WERI-Rb-1 (cell line): ENCODE measurements at regions not wholly inside any gene's neighbourhood (a gene's known extent, or its start where the extent isn't known, plus 50 kb on each side); places are given as distances from the start of the nearest gene placed in this dataset.

Source experiments
- DNase-seq: peaks from one replicate; pipeline ENCODE4 v3.0.0-alpha.2; 2020
- H3K27ac ChIP-seq: fragments of 250-450 bp; sonication (Bioruptor Pico); 2 replicates; pipeline ENCODE4 v1.5.1; 2020; ENCODE audit warnings: mild to moderate bottlenecking, moderate library complexity
- H3K27me3 ChIP-seq: fragments of 250-450 bp; sonication (Bioruptor Pico); 2 replicates; pipeline ENCODE4 v1.5.1; 2021; ENCODE audit warnings: mild to moderate bottlenecking, low read depth, moderate library complexity; ENCODE audit not compliant: insufficient read depth, severe bottlenecking
- H3K36me3 ChIP-seq: fragments of 250-450 bp; sonication (Bioruptor Pico); 2 replicates; pipeline ENCODE4 v1.5.1; 2020; ENCODE audit warnings: mild to moderate bottlenecking, moderate library complexity
- H3K4me3 ChIP-seq: 2 replicates; pipeline ENCODE4 v1.5.1; 2011; ENCODE audit warnings: low read depth, mild to moderate bottlenecking, control low read depth, low read length
- H3K9me3 ChIP-seq: fragments of 250-450 bp; sonication (Bioruptor Pico); 2 replicates; pipeline ENCODE4 v1.5.1; 2021; ENCODE audit warnings: mild to moderate bottlenecking, moderate library complexity; ENCODE audit not compliant: severe bottlenecking
- TF ChIP-seq, protein P1 (sequence below): IDR thresholded peaks from 2 replicates; pipeline ENCODE4 v1.5.1; 2011; ENCODE audit warnings: low read depth, mild to moderate bottlenecking, control low read depth, inconsistent platforms, low read length

DNA sequence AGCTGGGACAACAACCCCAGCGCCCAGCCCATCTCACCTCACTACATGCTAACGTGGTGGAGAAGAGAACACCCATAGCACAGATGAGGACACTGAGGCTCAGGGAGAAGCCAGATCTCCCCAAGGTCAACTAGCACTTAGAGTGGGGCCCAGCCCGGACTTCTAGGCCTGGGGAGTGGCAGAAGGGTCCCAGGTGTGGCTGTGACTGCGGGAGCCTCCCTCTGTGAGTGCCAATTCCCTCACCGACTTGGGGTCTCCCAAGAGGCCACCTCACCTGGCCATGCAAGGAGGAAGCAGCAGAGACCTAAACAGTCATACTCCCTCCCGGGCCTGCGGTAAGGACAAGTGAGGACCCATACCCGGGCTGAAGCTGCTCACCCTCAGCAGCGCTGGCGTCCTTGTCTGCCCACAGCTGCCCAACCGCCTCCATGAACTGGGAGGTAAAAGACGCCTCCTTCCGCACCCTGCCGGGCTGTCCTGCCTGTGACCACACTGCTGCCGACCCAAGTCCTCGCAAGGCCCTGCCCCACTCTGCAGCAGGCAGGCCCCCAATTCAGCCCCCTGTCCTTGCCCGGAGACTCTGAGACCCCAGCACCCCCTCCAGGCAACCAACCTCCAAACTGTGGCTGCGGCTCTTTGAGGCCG is 93.2 kb upstream of the RTL6 start:
- Histone ChIP-seq H3K27ac (no peak overlapping the region), H3K36me3 (no peaks in the 10 kb centered on the region), H3K27me3 (no peaks in the 10 kb centered on the region), H3K9me3 (peaks cover 5% of the 10 kb centered on the region), H3K4me3 (no peak overlapping the region)
- no peak for DNase-seq
- TF ChIP-seq, protein P1, sequence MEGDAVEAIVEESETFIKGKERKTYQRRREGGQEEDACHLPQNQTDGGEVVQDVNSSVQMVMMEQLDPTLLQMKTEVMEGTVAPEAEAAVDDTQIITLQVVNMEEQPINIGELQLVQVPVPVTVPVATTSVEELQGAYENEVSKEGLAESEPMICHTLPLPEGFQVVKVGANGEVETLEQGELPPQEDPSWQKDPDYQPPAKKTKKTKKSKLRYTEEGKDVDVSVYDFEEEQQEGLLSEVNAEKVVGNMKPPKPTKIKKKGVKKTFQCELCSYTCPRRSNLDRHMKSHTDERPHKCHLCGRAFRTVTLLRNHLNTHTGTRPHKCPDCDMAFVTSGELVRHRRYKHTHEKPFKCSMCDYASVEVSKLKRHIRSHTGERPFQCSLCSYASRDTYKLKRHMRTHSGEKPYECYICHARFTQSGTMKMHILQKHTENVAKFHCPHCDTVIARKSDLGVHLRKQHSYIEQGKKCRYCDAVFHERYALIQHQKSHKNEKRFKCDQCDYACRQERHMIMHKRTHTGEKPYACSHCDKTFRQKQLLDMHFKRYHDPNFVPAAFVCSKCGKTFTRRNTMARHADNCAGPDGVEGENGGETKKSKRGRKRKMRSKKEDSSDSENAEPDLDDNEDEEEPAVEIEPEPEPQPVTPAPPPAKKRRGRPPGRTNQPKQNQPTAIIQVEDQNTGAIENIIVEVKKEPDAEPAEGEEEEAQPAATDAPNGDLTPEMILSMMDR, result no peak

DNA sequence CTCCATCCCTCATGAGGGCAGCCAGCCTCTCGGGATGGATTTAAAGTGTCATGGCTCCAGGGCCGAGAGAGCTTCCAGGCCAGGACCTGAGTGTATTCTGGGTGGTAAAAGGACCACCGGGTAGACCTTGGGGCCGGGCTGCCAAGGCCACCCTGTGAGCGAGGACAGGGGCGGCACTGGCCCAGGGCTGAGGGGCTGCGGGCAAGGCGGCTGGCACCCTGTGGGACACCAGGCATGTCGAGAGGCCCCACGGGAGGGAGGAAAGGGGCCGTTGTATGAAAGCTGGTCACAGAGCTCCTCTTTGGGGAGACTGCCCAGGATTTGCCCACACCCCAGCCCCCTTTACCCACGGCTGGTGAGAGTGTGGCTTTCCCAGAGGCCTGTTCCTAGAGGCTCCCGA is 92.3 kb upstream of the RTL6 start:
- Histone ChIP-seq H3K4me3 (no peak overlapping the region), H3K27ac (no peak overlapping the region), H3K9me3 (peaks cover 5% of the 10 kb centered on the region), H3K36me3 (no peaks in the 10 kb centered on the region), H3K27me3 (no peaks in the 10 kb centered on the region)
- TF ChIP-seq, protein P1, result no peak
- DNase-seq, result no peak

DNA sequence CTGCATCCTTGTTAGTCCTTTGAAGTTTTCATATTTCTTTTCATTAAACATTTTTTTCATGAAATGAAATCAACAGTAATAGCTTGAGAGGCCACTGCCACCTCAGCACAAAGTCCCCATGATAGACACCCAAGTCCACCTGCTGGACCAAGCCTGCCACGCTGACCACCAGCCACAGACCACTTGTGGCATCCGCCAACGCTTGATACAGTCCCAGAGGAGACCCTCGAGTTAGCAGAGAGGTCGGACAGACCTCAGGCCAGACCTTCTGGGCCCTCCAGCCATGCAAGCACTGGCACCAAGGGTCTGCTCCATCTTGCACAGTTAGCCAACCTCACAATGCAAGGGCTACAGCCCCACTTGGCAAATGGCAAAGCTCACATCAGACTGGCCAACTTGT is 91.8 kb upstream of the RTL6 start:
- H3K36me3 ChIP-seq, result no peaks in the 10 kb centered on the region
- H3K9me3 ChIP-seq, result peaks cover 5% of the 10 kb centered on the region
- H3K4me3 ChIP-seq, result no peak overlapping the region
- TF ChIP-seq, protein P1, result no peak
- no peak overlapping the region for H3K27ac ChIP-seq
- H3K27me3 ChIP-seq, result no peaks in the 10 kb centered on the region
- no peak for DNase-seq

DNA sequence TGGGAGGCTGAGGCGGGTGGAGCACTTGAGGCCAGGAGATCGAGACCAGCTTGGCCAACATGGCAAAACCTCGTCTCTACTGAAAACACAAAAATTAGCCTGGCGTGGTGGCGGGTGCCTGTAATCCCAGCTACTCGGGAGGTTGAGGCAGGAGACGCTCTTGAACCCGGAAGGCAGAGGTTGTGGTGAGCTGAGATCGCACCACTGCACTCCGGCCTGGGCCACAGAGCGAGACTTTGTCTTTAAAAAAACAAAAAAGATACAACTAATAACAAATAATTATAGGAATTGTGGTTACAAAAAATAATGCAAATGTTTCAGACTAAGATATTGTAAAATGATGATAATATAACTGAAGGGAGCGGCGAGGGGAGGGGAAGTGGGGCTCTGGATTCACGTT is 90.3 kb upstream of the RTL6 start:
- H3K36me3 ChIP-seq, result no peaks in the 10 kb centered on the region
- H3K9me3 ChIP-seq, result peaks cover 5% of the 10 kb centered on the region
- no peaks in the 10 kb centered on the region for H3K27me3 ChIP-seq
- no peak overlapping the region for H3K27ac ChIP-seq
- TF ChIP-seq, protein P1, result no peak
- H3K4me3 ChIP-seq, result no peak overlapping the region
- no peak for DNase-seq

DNA sequence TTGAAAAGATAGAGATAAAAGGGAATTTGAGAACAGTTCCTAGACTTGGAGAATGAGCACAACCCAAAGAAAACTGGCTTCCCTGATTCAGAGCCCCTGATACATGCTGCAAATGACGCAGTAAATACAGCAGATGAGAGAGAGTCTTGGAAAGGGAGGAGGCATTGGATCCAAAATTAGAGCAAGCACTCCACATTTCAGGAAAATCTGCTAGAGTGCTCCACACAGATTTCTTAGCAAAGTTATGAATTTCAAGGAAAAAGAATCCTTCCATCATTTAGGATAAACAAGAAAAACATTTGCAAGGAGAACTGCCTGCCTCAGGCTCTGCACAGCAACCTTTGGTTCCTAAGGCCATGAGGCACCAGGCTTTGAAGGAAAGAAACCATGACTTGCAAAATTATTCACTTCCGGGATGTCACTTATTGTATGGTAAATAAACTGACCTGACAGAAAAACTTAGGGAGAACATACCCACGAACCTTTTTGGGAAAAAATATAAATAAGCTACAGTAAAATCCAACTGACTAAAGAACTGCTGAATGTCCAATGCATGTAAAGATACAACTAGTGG is 89.8 kb upstream of the RTL6 start:
- H3K9me3 ChIP-seq, result peaks cover 5% of the 10 kb centered on the region
- H3K27ac ChIP-seq, result no peak overlapping the region
- TF ChIP-seq, protein P1, result no peak
- no peaks in the 10 kb centered on the region for H3K27me3 ChIP-seq
- DNase-seq, result no peak
- H3K4me3 ChIP-seq, result no peak overlapping the region
- no peaks in the 10 kb centered on the region for H3K36me3 ChIP-seq
